A172 (cell line): ENCODE measurements at regions not wholly inside any gene's neighbourhood (a gene's known extent, or its start where the extent isn't known, plus 50 kb on each side); places are given as distances from the start of the nearest gene placed in this dataset.

Experiments used
- DNase-seq: peaks from one replicate; pipeline ENCODE4 v3.0.0-alpha.2; 2015; ENCODE audit warnings: low spot score

DNA sequence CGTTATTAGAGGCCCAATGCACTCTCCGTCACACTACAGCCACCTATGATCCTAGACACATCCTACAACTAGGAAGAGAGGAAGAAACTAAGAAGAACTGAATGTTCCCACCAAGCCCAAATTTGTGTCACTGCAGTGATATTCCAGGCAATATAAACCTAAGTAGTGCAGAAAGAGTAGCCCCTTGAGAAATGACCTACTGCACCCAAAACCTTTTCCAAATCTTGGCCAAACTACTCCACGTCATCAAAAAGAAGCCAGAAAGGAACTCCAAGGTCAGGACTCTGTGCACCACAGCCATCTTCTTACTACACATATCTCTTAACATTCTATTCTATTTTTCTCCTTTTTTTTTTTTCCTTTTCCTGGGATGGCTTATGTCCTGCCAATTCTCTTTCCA lies 60.2 kb downstream of the ADAMTS1 start:
- DNase-seq, result no peak

DNA sequence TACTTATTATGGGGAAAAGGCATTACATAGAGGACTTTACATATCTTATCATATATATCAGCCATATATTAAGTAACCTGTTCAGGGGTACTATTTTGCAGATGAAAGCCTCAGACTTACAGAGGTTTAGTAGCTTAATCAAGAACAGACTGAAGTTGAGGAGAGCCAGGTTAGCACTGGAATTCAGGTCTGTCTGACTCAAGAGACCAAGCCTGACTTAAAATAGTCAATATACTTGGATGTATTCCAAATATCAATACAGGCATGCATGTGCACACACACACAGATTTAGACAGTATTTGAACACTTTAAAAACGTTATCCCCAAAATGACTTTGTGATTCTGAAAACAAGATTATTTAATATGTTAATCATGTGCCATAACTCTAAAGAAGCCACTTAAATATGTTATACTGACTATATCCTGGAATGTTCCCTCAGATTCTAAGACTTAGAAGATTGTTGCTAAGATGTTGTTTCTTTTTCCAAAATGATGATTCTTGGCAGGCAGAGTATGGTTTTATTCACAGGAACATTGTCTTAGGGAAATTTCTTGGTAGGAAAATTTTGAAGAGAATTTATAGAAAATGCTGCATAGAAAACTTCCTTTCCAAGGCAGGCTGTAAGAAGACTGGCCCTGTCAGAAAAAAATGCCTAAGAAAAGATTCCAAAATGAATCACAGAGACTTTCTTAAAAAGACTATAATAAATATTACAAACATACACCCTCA lies 61.6 kb downstream of the ADAMTS1 start:
- DNase-seq, result no peak

DNA sequence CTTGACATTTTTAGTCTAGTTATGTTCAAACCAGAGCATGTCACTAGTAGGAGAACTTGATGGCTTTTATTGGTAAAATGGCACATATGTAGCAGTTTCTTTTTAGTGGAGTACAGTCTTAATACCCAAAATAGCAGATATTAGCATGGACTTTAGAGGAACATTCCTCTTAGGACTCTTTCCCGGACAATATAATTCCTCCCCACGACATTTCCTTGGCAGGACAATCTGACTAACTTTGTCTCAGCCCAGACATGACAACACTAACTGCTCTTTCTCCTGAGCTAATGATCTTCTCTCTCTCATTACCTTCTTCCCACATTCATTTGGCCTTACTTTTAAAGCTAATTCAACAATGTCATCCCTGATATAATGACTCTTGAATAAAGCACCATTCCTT lies 62.5 kb downstream of the ADAMTS1 start:
- no peak for DNase-seq

DNA sequence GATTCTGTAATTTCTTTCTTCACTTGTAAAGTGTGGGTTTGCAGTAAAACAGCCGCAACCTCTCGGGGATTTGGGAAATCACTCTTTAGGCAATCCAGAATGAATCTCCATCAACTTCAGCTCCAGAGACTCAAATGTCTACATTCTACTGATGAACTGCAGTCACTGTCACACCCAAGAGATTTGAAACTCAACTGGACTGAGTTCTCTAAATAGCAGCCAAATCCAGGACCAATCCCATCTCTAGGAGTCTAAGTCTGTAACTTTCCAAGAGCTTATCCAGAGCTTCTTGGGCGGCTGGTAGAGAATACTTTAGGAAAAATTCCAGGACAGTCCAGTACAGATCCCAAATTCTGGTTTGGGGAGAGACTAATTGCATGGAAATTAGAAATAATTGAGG lies 62.9 kb downstream of the ADAMTS1 start:
- no peak for DNase-seq

GRCh38 chr21:26781331-26781730 lies 63.9 kb downstream of the ADAMTS1 start:
- DNase-seq, result no peak

GRCh38 chr21:26777166-26777565 lies 68.0 kb downstream of the ADAMTS1 start:
- no peak for DNase-seq

DNA sequence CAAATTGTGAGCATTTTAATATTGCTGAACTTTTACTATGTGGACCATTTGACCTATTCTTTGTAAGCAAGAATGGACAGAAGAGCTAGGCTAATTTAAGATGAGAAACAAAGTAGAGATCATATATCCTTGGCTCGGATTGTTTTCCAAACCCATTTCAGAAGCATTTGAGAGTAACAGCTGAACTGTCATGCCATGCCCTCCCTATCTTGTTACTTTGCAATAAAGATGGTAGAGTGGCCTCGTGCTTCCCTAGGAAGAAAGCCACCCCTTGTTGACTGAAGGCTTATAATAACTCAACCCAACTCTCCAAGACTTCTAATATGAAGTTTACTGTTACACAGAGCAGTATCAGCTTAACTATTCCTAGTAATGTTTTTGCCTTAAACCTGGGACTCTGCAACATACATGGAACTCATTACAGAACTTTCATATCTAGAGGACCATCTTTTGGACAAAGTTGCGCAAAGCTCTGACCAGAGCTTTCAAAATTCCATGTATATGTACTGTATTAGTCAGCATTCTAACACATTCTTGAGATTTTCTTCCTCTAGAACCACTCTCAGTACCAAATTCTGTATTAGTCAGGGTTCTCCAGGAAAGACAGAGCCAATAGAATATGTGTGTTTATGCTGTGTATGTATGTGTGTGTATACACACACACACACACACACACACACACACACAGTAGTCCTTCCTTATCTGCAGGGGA lies 68.7 kb downstream of the ADAMTS1 start:
- DNase-seq, result peak; percentile 55

GRCh38 chr21:26773058-26773457 lies 72.2 kb downstream of the ADAMTS1 start:
- no peak for DNase-seq

GRCh38 chr21:26769613-26770188 lies 75.5 kb downstream of the ADAMTS1 start:
- DNase-seq, result peak; percentile 42

DNA sequence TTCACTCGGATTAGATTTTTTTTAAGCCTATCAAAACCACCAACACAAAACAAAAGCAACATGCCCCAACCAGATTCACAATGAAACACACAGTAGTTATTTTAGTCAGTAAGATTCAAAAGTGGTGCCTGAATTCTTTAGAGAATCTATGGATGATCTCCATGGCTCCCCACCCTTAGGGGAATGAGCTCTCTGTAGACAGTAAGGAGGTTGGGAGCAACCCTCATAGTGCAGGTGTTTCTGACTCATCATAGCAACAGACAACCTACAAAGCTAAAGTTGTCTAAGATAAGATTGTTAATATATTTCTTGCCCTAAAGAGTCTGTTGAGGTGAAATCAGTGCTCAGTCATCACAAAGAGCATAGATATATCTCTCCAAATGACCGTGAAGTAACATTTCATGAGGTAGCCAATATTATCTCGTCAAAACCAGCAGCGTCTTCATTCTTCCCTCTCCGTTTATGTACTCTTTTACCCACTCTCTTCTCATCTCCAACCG lies 78.3 kb downstream of the ADAMTS1 start:
- peak; percentile 32 for DNase-seq

DNA sequence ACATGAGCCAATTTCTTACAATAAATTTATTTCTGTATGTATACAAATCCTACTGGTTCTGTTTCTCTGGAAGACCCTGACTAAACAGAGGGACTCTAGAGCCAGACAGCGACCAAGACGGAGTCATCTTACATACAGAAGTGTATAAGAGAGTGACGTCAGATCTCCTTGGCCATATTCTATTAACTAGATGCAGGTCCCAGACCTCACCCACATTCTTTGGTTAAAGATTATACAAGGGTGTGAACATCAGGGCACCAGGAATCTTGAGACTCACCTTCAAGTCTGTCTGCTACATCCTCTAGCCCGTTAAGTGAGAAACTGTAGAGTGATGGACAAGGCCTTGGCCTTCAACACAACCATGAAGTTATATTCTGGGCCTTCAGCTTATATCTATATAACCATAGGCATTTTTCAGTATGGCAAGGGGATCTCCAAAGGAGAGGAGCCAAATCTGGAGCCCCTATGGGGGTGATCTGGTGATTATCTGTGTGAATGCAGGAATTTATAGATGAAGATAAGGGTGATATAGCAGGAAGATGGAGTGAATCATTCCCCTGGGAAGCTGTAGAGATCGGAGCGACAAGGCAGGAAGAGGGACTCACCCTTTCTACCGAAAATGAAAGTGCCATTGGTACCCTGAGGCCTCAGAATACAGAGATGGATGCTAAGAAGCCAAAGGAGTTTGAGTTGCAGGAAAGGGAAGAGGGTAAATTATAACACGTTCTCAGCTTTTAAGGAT lies 83.9 kb downstream of the ADAMTS1 start:
- peak; percentile 42 for DNase-seq

DNA sequence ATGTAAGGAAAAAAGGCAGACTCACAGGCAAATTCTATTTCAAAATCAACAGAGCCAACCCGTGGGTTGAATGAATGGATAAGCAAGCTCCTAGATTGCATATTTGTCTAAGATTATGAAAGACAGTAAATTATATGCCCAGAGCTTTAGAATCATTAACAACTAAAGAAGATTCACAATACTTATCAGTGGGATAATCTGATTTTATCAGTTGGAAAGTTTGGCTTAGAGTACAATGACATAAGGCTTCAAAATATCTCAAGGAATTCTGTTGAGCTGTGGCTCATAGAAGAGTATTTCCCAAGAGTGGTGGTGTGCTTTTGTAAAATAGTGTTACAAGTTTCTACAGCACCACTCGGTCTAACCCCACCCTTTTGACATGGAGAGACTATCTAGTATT lies 85.5 kb downstream of the ADAMTS1 start:
- no peak for DNase-seq

- no peak for DNase-seq
Observed at GRCh38 chr21:26758083-26758880, 86.9 kb downstream of the ADAMTS1 start.

DNA sequence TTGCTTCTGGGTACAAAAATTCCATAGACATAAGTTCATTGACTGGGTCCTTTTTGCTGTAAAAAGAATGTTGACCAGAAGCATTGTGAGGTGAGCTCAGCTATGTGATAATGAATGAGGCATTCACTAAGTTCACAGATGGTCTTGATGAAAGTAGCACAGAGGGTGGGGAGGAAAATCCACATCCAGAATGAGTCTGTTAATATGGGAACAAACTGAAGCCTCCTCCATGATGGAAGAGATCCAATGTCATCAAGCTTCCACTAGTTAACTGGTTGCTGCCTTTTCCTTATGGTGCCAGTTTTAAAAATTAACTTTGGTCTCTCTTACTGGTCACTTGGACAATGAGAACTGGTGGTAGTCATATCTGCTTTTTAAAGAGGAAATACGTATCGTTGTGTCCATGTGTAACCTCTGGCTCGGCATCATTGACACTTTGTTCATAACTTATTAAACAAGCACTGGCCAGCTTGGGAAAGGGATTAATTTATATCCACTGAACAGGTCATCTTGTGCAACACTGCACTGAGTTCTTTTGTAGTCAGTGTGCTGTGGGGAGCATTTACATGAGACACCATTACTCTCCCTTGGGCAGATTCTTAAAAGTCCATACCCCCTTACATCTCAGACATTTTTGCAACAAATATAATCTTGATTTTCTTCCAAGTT lies 88.6 kb downstream of the ADAMTS1 start:
- peak; percentile 19 for DNase-seq

- DNase-seq, result no peak
Observed at GRCh38 chr21:26754853-26755252, 90.4 kb downstream of the ADAMTS1 start.

- no peak for DNase-seq
Observed at GRCh38 chr21:26753822-26754221, 91.4 kb downstream of the ADAMTS1 start.

DNA sequence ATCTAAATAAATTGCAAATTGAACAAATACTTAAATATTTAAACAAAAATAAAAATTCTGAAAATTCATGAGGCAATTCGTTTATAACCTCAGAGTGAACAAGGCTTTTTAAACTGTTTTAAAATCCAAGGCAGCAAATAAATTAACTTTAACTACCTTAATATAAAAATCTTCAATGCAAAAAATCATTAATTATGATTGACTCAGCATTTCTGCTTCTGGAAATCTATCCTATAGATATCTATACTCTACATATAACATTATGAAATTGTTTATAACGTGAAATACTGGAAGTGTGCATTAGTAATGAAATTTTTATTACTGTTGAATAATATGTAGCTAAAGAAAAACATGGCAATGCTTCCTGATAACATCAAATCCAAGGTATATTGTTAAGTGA lies 92.4 kb downstream of the ADAMTS1 start:
- DNase-seq, result no peak

DNA sequence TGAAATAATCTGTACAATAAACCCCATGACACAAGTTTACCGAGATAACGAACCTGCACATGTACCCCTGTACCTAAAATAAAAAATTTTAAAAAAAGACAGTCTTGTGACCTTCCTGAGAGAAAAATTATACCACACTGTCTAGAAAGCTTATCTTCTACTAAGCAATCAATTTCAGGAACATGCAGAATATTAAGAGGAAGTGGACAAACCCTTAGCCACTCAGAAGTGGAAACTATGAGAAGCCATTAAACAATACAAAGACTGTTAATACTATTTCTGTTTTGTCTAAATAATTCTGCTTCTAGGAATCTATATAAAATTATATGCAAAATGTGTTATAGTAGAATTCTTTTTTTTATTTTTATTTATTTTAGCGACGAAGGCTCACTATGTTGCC lies 93.9 kb downstream of the ADAMTS1 start:
- no peak for DNase-seq

DNA sequence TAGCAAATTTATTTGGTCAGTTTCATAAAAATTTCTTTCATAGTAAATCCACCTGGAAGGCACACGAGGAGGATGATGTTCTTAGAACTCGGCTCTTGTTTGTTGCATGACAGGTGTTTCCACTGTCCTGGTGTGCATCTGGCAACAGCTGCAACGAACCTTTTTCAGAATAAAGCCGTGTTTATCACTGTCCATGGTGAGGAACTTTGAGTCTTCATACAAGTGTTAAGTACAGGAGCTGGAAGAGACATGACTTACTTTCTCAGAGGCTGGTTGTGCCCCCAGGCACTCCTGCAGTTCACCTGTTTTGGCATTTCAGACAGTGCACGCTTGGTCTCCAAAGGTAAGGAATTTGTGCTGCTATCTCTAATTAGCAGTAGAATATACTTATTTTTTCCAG lies 97.1 kb downstream of the ADAMTS1 start:
- DNase-seq, result no peak

GRCh38 chr21:26747216-26747615 lies 98.0 kb downstream of the ADAMTS1 start:
- DNase-seq, result no peak

- DNase-seq, result no peak
Observed at GRCh38 chr21:26743524-26743923, 101.7 kb downstream of the ADAMTS1 start.
